Mesothelial cell of epicardium (in vitro differentiated cells): ENCODE measurements at regions not wholly inside any gene's neighbourhood (a gene's known extent, or its start where the extent isn't known, plus 50 kb on each side); places are given as distances from the start of the nearest gene placed in this dataset.

Experiments used
- DNase-seq, 2 experiments: peaks; one replicate each; pipeline ENCODE4 v3.0.0; 2021; ENCODE audit warnings: low spot score in 2 of 2; ENCODE audit not compliant: unreplicated experiment in 2 of 2
- H3K27ac Mint-ChIP-seq: 2 replicates; pipeline ENCODE4 v1.8.0; 2021; ENCODE audit warnings: mixed read lengths
- H3K27me3 Mint-ChIP-seq: 2 replicates; pipeline ENCODE4 v1.8.0; 2021; ENCODE audit warnings: low read depth, mixed read lengths
- H3K36me3 Mint-ChIP-seq: 2 replicates; pipeline ENCODE4 v1.8.0; 2021; ENCODE audit warnings: mixed read lengths
- H3K4me1 Mint-ChIP-seq: 2 replicates; pipeline ENCODE4 v1.8.0; 2021; ENCODE audit warnings: mixed read lengths
- H3K4me3 Mint-ChIP-seq: 2 replicates; pipeline ENCODE4 v1.8.0; 2021; ENCODE audit warnings: mild to moderate bottlenecking, moderate library complexity, mixed read lengths
- H3K9me3 Mint-ChIP-seq: 2 replicates; pipeline ENCODE4 v1.8.0; 2021; ENCODE audit warnings: mixed read lengths
- TF ChIP-seq, protein P1 (sequence below): fragments of 200-600 bp; sonication (generic); IDR thresholded peaks from one replicate; pipeline ENCODE4 v1.5.0; 2021; ENCODE audit warnings: antibody characterized with exemption; ENCODE audit not compliant: unreplicated experiment

DNA sequence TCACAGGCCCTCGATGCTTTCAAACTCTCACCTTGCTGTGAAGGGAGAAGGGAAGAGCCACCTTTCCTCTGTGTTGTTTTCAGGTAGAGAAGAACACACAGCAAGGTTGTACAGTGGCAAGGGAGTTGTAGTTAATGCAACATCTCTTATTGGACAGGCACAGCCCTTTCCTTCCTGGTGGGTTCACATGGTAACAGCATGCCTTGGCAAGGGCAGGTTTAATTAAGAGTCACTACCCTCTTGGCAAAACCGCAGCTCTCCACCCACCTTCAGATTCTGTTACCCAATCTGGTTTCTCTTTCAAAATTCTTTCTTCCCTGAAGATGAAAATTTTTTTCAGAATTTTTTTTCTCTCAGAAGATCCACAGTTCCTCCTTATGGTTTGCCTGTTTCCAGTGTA lies 253.1 kb downstream of the TLR4 start:
- H3K4me3 Mint-ChIP-seq: no peak overlapping the region
- no peak overlapping the region for H3K27ac Mint-ChIP-seq
- DNase-seq: no peak
- TF ChIP-seq, protein P1, sequence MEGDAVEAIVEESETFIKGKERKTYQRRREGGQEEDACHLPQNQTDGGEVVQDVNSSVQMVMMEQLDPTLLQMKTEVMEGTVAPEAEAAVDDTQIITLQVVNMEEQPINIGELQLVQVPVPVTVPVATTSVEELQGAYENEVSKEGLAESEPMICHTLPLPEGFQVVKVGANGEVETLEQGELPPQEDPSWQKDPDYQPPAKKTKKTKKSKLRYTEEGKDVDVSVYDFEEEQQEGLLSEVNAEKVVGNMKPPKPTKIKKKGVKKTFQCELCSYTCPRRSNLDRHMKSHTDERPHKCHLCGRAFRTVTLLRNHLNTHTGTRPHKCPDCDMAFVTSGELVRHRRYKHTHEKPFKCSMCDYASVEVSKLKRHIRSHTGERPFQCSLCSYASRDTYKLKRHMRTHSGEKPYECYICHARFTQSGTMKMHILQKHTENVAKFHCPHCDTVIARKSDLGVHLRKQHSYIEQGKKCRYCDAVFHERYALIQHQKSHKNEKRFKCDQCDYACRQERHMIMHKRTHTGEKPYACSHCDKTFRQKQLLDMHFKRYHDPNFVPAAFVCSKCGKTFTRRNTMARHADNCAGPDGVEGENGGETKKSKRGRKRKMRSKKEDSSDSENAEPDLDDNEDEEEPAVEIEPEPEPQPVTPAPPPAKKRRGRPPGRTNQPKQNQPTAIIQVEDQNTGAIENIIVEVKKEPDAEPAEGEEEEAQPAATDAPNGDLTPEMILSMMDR: no peak
- no peaks in the 10 kb centered on the region for H3K4me1 Mint-ChIP-seq
- no peaks in the 10 kb centered on the region for H3K36me3 Mint-ChIP-seq
- no peaks in the 10 kb centered on the region for H3K9me3 Mint-ChIP-seq
- H3K27me3 Mint-ChIP-seq: no peaks in the 10 kb centered on the region

DNA sequence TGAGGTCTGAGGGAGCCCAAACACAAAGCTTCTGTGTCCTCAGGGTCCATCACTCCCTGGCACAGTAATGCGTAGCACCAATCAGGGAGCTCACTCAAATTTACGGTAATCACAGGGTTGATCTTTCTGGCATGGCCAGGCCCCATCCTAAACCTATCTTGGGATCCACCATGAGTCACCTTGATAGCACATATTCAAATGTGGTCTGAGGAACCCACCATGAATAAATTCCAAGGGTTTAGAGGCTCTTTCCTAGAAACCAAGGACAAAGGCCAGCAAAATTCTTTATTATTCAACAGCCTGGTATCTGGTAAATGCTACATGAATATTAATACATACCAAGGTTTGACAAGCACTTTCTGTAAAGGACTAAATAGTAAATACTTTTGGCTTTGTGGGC lies 254.5 kb downstream of the TLR4 start:
- no peak for DNase-seq
- TF ChIP-seq, protein P1: no peak
- no peak overlapping the region for H3K4me3 Mint-ChIP-seq
- H3K27me3 Mint-ChIP-seq: no peaks in the 10 kb centered on the region
- no peaks in the 10 kb centered on the region for H3K4me1 Mint-ChIP-seq
- H3K9me3 Mint-ChIP-seq: no peaks in the 10 kb centered on the region
- H3K36me3 Mint-ChIP-seq: no peaks in the 10 kb centered on the region
- H3K27ac Mint-ChIP-seq: no peak overlapping the region

DNA sequence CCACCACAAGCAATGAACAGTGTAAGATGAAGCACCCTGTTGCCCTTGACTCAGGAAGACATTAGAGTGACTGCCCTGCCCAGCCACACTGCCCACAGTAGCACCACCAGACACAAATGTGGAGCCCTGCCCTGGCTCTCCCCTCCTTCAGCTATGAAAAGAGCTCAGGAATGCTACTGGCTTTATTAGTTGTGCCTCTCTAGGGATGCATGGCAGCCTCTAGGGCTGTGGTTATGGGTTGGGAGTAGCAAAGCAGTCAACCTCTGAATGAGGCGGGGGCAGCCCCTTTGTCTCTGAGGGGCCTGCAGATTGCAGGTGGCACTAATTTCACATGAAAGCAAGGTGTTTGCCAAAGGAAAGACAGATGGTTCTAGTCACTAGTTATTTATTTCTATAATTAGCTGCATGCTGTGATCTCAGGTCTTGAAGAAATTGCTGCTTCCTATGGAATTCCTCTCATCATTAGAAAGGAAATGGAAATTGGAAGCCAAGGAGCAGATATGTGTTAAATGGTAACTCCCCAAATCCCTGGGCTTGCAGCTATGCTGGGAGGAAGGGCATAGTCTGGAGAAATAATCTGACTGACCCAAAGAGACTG lies 259.4 kb downstream of the TLR4 start:
- Mint-ChIP-seq H3K9me3 (no peaks in the 10 kb centered on the region), H3K27ac (no peak overlapping the region), H3K4me3 (no peak overlapping the region), H3K36me3 (no peaks in the 10 kb centered on the region), H3K4me1 (peaks cover 1% of the 10 kb centered on the region), H3K27me3 (no peaks in the 10 kb centered on the region)
- no peak for DNase-seq
- TF ChIP-seq, protein P1: no peak

DNA sequence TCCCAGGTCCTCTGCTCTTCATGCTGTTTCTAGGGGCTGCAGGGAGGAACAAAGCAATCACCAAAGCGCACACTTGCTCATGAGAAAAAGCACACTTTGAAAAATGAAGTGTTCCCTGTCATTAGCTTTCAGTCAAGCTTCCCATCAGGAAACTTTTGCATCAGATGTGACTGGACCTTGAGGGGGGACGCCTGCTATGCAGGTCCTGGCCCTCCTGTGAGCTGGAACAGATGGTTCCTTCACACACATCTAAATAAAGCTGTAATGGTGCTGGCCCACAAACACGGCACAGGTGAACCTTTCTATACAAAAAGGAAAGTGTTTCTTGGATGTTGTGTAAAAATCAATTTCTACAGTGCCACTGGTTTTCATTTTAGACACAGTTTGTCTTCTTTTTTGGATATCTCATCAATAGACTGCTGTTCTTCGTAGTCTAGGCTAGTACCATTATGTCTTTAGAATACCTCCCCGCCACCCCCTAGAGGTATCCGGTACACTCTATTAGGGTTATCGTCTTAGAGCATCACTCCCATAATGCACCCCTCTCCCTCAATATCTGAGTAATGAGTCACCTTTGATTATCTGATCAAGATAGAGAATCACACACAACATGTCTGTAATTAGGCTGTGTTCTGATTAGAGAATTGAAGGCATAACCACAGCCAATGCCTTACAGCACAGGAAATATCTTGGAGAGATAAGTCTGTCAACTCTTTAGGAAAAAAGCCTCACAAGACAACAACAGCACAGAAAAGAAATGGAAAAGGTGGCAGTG lies 266.3 kb downstream of the TLR4 start:
- TF ChIP-seq, protein P1: no peak
- no peaks in the 10 kb centered on the region for H3K27me3 Mint-ChIP-seq
- no peaks in the 10 kb centered on the region for H3K36me3 Mint-ChIP-seq
- no peak overlapping the region for H3K4me3 Mint-ChIP-seq
- no peak for DNase-seq
- no peak overlapping the region for H3K27ac Mint-ChIP-seq
- H3K4me1 Mint-ChIP-seq: peaks cover 1% of the 10 kb centered on the region
- no peaks in the 10 kb centered on the region for H3K9me3 Mint-ChIP-seq

DNA sequence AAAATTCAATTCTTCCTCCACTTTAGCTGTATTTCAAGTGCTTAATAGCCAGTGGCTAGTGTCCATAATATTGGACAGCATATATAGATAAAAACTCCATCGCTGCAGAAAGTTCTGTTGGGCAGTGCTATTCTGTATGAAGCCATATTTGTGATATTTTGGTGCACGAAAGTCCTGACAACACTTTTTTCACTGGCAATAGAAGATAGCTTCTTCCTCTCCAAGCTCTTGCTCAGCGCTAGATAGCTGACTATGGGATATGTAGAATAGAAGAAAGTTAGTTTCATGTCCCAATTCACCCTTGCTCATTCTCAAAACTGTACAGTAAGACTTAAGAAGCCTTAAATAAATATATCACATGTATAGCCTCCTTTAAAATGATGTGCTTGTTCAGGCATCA lies 269.9 kb downstream of the TLR4 start:
- Mint-ChIP-seq H3K9me3 (no peaks in the 10 kb centered on the region), H3K27ac (no peak overlapping the region), H3K4me3 (no peak overlapping the region), H3K36me3 (no peaks in the 10 kb centered on the region), H3K4me1 (no peaks in the 10 kb centered on the region), H3K27me3 (peaks cover 1% of the 10 kb centered on the region)
- no peak for DNase-seq
- TF ChIP-seq, protein P1: no peak
